Gastroesophageal sphincter (tissue), 4 donors: ENCODE measurements at regions not wholly inside any gene's neighbourhood (a gene's known extent, or its start where the extent isn't known, plus 50 kb on each side); places are given as distances from the start of the nearest gene placed in this dataset.

Experiments used
- ATAC-seq: fragments of 150-250 bp; one replicate; pipeline ENCODE4 v1.9.1; 2016; ENCODE audit warnings: mild to moderate bottlenecking, moderate library complexity
- H3K27ac ChIP-seq, 4 donors: fragments of 200-600 bp; sonication (generic) in 3 of 4; 1 replicate in 3 of 4; 2 replicates in 1 of 4; pipeline ENCODE4 v1.5.1; 2016 to 2019
- H3K27me3 ChIP-seq: fragments of 200-600 bp; sonication (generic); one replicate; pipeline ENCODE4 v1.5.1; 2019
- H3K36me3 ChIP-seq, 2 donors: fragments of 200-600 bp; sonication (generic); one replicate each; pipeline ENCODE4 v1.5.1; 2019; ENCODE audit warnings: control low read depth in 1 of 2
- H3K4me1 ChIP-seq, 3 donors: fragments of 200-600 bp; sonication (generic); 1 replicate in 2 of 3; 2 replicates in 1 of 3; pipeline ENCODE4 v1.5.1; 2016 to 2019; ENCODE audit warnings: control low read depth in 2 of 3
- H3K4me3 ChIP-seq, 2 donors: fragments of 200-600 bp; sonication (generic); one replicate each; pipeline ENCODE4 v1.5.1; 2019; ENCODE audit warnings: mild to moderate bottlenecking in 1 of 2, moderate library complexity in 1 of 2
- H3K9me3 ChIP-seq, 3 donors: fragments of 200-600 bp; sonication (generic); one replicate each; pipeline ENCODE4 v1.5.1; 2017 to 2019; ENCODE audit warnings: control low read depth in 2 of 3
- EP300 ChIP-seq: sonication (generic); formaldehyde crosslinking; IDR thresholded peaks from one replicate; pipeline ENCODE4 v1.6.1; 2017; ENCODE audit warnings: antibody characterized with exemption, mild to moderate bottlenecking
- POLR2A ChIP-seq, 2 donors: fragments of 450-650 bp; IDR thresholded peaks; one replicate each; pipeline ENCODE4 v1.6.1; 2017; ENCODE audit warnings: antibody characterized with exemption in 2 of 2, mild to moderate bottlenecking in 2 of 2, moderate library complexity in 1 of 2
- POLR2AphosphoS5 ChIP-seq: sonication (generic); formaldehyde crosslinking; IDR thresholded peaks from one replicate; pipeline ENCODE4 v1.6.1; 2017; ENCODE audit warnings: antibody characterized with exemption
- WGBS, 2 donors: methylation state at CpG; one replicate each; pipeline ENCODE4 v1.1.5; 2018; ENCODE audit warnings: low coverage in 1 of 2; 5-methylcytosine and 5-hydroxymethylcytosine counted together
- TF ChIP-seq, protein P1 (sequence below), 4 experiments: fragments of 200-600 bp in 2 of 4; fragments of 450-650 bp in 2 of 4; sonication (generic) in 1 of 4; IDR thresholded peaks; one replicate each; pipeline ENCODE4 v1.5.1; 2017 to 2019; ENCODE audit warnings: antibody characterized with exemption in 4 of 4, mild to moderate bottlenecking in 2 of 4, moderate library complexity in 2 of 4

DNA sequence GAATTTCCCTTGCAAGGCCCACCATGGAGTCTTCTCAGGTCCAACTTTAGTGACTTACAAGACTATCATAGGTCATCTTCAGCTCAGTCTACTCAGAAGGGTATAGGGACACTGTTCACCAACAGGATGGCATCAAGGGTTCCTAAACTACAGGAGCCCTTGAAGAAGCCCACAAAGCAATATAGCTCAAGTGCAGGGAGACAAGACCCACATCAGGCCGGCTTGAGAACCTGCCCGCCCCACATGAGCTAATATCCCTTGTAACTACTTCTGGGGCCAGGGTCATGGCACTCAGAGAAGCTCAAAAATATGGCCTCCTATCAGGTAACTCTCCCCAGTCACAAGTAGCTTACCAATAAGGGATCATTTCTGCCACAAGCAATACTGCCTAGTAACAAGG, 249.9 kb downstream of the CDK5RAP2 start:
- TF ChIP-seq POLR2A (IDR thresholded peaks at IDR 0.05), result no peak
- TF ChIP-seq, protein P1, sequence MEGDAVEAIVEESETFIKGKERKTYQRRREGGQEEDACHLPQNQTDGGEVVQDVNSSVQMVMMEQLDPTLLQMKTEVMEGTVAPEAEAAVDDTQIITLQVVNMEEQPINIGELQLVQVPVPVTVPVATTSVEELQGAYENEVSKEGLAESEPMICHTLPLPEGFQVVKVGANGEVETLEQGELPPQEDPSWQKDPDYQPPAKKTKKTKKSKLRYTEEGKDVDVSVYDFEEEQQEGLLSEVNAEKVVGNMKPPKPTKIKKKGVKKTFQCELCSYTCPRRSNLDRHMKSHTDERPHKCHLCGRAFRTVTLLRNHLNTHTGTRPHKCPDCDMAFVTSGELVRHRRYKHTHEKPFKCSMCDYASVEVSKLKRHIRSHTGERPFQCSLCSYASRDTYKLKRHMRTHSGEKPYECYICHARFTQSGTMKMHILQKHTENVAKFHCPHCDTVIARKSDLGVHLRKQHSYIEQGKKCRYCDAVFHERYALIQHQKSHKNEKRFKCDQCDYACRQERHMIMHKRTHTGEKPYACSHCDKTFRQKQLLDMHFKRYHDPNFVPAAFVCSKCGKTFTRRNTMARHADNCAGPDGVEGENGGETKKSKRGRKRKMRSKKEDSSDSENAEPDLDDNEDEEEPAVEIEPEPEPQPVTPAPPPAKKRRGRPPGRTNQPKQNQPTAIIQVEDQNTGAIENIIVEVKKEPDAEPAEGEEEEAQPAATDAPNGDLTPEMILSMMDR (IDR thresholded peaks at IDR 0.05), result no peak
- TF ChIP-seq EP300, result no peak
- TF ChIP-seq POLR2AphosphoS5, result no peak
- Histone ChIP-seq H3K4me3 (no peak overlapping the region), H3K4me1 (no peaks in the 10 kb centered on the region), H3K36me3 (no peaks in the 10 kb centered on the region), H3K9me3 (peaks cover 0 to 6% (median 0%) of the 10 kb centered on the region in 3 donors), H3K27ac (no peak overlapping the region), H3K27me3 (no peaks in the 10 kb centered on the region)
- no CpG with 5 or more reads among the region's 2 CpGs for WGBS, 2 donors
- ATAC-seq, result no peak

DNA sequence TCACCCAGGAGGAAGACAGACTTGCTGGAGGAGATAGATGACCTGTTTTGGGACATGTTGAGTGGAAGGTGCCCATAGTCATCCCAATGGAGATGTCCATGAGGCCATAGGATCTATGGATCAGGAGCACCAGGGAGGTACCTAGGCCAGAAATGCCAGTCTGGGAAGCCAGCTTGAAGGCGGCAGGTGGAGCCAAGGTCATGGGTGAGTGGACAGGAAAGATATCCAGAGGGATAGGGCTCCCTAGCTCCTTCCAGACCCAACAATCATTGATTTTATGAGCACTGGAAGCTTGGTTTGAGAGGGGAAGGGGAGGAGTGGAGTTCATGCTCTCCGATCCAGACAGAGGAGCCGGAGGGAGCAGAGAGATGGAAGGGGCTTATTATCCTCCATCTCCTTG, 252.6 kb downstream of the CDK5RAP2 start:
- no peaks in the 10 kb centered on the region for H3K4me1 ChIP-seq
- WGBS, 2 donors, result 95 to 100% methylated on average over 1 to 3 of the region's 3 CpGs
- H3K36me3 ChIP-seq, result no peaks in the 10 kb centered on the region
- no peaks in the 10 kb centered on the region for H3K27me3 ChIP-seq
- H3K27ac ChIP-seq, result no peak overlapping the region
- H3K9me3 ChIP-seq, result peaks cover 0 to 6% (median 0%) of the 10 kb centered on the region in 3 donors
- no peak for ATAC-seq
- no peak for TF ChIP-seq POLR2AphosphoS5
- no peak for TF ChIP-seq EP300
- TF ChIP-seq POLR2A (IDR thresholded peaks at IDR 0.05), result no peak
- TF ChIP-seq, protein P1 (IDR thresholded peaks at IDR 0.05), result no peak
- H3K4me3 ChIP-seq, result no peak overlapping the region

DNA sequence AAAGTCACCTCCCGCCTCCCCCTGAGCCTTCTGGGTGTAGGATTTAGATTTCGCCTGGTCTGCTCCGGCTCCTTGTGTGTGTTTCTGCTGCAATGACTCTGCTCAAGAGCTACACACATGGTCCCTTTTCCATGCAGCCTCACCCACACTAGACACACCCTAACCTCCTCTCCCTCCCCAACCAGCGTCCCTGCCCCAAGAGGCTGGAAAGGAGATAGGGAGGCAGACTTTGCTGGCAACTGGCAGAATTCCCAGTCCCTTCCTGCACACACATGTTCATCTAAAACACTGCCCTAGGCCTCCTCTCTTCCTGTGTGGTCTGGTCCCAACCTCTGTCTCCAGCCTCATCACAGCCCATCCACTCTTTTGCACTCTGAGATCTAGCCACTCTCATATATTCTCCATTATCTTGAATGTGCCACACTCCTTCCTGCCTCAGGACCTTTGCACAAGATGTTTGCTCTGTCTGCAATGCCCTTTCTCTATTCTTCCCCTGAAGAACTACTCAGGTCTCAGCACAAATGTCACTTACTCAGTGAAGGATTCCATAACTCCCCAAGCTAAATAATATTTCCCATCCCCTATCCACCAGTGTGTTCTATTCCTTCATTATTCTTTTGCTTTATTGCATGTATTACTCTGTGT, 253.8 kb downstream of the CDK5RAP2 start:
- Histone ChIP-seq H3K4me1 (no peaks in the 10 kb centered on the region), H3K4me3 (no peak overlapping the region), H3K9me3 (peaks cover 0 to 6% (median 0%) of the 10 kb centered on the region in 3 donors), H3K27ac (no peak overlapping the region), H3K27me3 (no peaks in the 10 kb centered on the region), H3K36me3 (no peaks in the 10 kb centered on the region)
- ATAC-seq, result no peak
- 55 to 91% methylated on average over 3 to 4 of the region's 4 CpGs for WGBS, 2 donors
- TF ChIP-seq, protein P1 (IDR thresholded peaks at IDR 0.05), result no peak
- TF ChIP-seq POLR2AphosphoS5, result no peak
- TF ChIP-seq EP300, result no peak
- no peak for TF ChIP-seq POLR2A (IDR thresholded peaks at IDR 0.05)

DNA sequence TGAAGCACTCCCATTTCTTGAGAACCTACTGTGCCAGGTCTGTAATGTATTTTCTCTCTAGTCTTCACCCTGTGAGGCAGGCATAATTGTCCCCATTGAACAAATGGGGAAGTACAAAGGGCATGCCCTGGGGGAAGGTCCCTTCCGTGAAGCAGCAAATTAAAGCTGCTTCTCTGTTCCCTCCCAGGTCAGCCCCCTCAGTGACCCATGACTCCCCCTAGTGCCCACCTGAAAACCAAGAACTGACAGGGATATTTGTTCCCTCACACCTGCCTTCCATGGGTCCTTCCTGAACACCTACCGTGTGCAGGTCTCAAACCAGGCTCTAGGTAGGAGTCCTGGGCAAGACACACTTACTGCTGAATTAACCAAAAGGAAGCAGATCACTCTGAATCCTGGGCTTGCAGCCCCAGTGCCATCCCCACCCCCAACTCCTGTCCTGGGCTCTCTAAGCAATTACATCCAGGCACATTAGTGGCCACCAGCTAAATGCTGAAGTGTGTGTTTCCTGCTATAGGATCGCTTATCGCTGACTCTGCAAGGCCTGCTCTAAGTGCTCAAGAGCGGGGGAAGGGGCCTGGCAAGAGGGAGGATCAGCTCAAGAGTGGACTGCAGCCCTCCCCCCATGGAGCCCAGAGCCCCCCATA, 254.8 kb downstream of the CDK5RAP2 start:
- Histone ChIP-seq H3K36me3 (no peaks in the 10 kb centered on the region), H3K4me3 (no peak overlapping the region), H3K4me1 (no peaks in the 10 kb centered on the region), H3K27me3 (no peaks in the 10 kb centered on the region), H3K9me3 (peaks cover 0 to under 1% (median 0%) of the 10 kb centered on the region in 3 donors), H3K27ac (no peak overlapping the region)
- ATAC-seq, result no peak
- TF ChIP-seq POLR2AphosphoS5, result no peak
- TF ChIP-seq, protein P1 (IDR thresholded peaks at IDR 0.05), result no peak
- TF ChIP-seq POLR2A (IDR thresholded peaks at IDR 0.05), result no peak
- TF ChIP-seq EP300, result no peak
- WGBS, 2 donors, result 58 to 88% methylated on average over 1 to 2 of the region's 5 CpGs

DNA sequence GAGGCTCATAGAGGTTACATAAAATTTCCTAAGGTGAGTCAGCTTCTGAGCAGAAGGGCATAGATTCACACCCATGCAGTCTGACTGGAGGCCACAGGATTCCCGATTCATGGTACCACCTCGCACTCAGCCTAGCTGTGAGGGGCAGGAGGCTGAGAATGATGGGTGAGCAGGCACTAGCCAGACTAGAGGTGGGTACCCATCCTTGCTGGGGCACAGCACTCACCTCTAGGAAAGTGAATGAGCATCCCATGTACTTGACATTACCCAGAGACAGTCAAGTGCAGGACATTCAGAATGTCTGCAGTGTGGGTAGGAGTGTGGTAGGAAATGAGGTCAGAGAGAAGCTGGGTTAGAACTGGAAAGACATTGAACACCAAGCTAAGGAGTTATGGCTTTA, 255.5 kb downstream of the CDK5RAP2 start:
- Histone ChIP-seq H3K36me3 (no peaks in the 10 kb centered on the region), H3K27me3 (no peaks in the 10 kb centered on the region), H3K4me3 (no peak overlapping the region), H3K4me1 (no peaks in the 10 kb centered on the region), H3K27ac (no peak overlapping the region), H3K9me3 (no peaks in the 10 kb centered on the region)
- TF ChIP-seq POLR2AphosphoS5, result no peak
- TF ChIP-seq EP300, result no peak
- TF ChIP-seq POLR2A (IDR thresholded peaks at IDR 0.05), result no peak
- TF ChIP-seq, protein P1 (IDR thresholded peaks at IDR 0.05), result no peak
- no peak for ATAC-seq
- 100% methylated on average over 1 of the region's 2 CpGs; no CpG with 5 or more reads in 1 of the 2 donors for WGBS, 2 donors
